Vagina (tissue), 2 donors: ENCODE measurements at regions not wholly inside any gene's neighbourhood (a gene's known extent, or its start where the extent isn't known, plus 50 kb on each side); places are given as distances from the start of the nearest gene placed in this dataset.
A peak's percentile ranks its signal among the peaks of the same experiment; 100 is the strongest.

Experiments
- DNase-seq, 2 donors: peaks; one replicate each; pipeline ENCODE4 v3.0.0-alpha.2; 2017; ENCODE audit errors: extremely low spot score in 2 of 2
- H3K27ac ChIP-seq: fragments of 200-600 bp; sonication (generic); one replicate; pipeline ENCODE4 v1.5.1; 2019
- H3K27me3 ChIP-seq: fragments of 200-600 bp; sonication (generic); one replicate; pipeline ENCODE4 v1.5.1; 2019
- H3K36me3 ChIP-seq, 2 donors: fragments of 200-600 bp; sonication (generic); one replicate each; pipeline ENCODE4 v1.5.1; 2017 to 2019
- H3K4me1 ChIP-seq: fragments of 200-600 bp; sonication (generic); one replicate; pipeline ENCODE4 v1.5.1; 2019
- H3K4me3 ChIP-seq, 2 donors: fragments of 200-600 bp; sonication (generic); 1 replicate in 1 of 2; 2 replicates in 1 of 2; pipeline ENCODE4 v1.5.1; 2016 to 2019
- H3K9me3 ChIP-seq: fragments of 200-600 bp; sonication (generic); one replicate; pipeline ENCODE4 v1.5.1; 2019
- CTCF ChIP-seq, 3 experiments: fragments of 450-650 bp in 2 of 3; fragments of 200-600 bp in 1 of 3; sonication (generic) in 1 of 3; IDR thresholded peaks; one replicate each; pipeline ENCODE4 v1.5.1; 2017 to 2019; ENCODE audit warnings: antibody characterized with exemption in 3 of 3, mild to moderate bottlenecking in 2 of 3, moderate library complexity in 2 of 3
- POLR2A ChIP-seq, 2 donors: fragments of 450-650 bp; IDR thresholded peaks; one replicate each; pipeline ENCODE4 v1.6.1; 2017; ENCODE audit warnings: antibody characterized with exemption in 2 of 2, mild to moderate bottlenecking in 2 of 2, moderate library complexity in 2 of 2
- POLR2AphosphoS5 ChIP-seq, 2 donors: sonication (generic); formaldehyde crosslinking; IDR thresholded peaks; one replicate each; pipeline ENCODE4 v1.9.0; 2017; ENCODE audit warnings: antibody characterized with exemption in 2 of 2, mild to moderate bottlenecking in 2 of 2, low read depth in 1 of 2; ENCODE audit not compliant: insufficient read depth in 1 of 2
- intact Hi-C: fragments of 100-400 bp; cut with DNase I; formaldehyde crosslinking; loops from one replicate; pipeline ENCODE4 v1.15.1; 2023

- Histone ChIP-seq H3K9me3 (no peaks in the 10 kb centered on the region), H3K36me3 (no peaks in the 10 kb centered on the region), H3K27me3 (no peaks in the 10 kb centered on the region), H3K4me1 (no peaks in the 10 kb centered on the region), H3K27ac (no peak overlapping the region), H3K4me3 (no peak overlapping the region)
- no peak for TF ChIP-seq POLR2A (IDR thresholded peaks at IDR 0.05)
- no peak for TF ChIP-seq POLR2AphosphoS5 (IDR thresholded peaks at IDR 0.05; ENCODE audit: insufficient read depth in 1 of 2, low read depth in 1 of 2)
- no peak for TF ChIP-seq CTCF (IDR thresholded peaks at IDR 0.05)
- intact Hi-C loops: no loop called here
- no peak for DNase-seq
These were observed 1279.5 kb upstream of the TENM4 start for GRCh38 chr11:80720295-80720694.

DNA sequence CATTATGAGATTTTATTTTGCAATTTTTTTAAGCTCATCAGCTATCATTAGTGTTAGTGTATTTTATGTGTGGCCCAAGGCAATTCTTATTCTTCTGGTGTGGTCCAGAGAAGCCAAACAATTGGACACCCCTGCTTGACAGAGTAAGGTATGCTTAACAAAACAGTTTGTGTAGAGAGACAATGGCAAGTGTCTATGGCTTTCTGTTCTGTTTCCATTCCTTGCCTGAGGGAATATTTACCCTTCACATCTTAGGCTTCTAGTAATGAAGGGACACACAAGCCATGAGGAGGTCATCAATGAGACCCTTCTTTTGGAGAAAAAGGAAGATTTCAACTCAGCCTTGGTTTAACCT, 1278.4 kb upstream of the TENM4 start:
- no peak for DNase-seq
- H3K27me3 ChIP-seq: no peaks in the 10 kb centered on the region
- H3K27ac ChIP-seq: no peak overlapping the region
- no peaks in the 10 kb centered on the region for H3K4me1 ChIP-seq
- no peaks in the 10 kb centered on the region for H3K36me3 ChIP-seq
- no peaks in the 10 kb centered on the region for H3K9me3 ChIP-seq
- no peak overlapping the region for H3K4me3 ChIP-seq
- TF ChIP-seq CTCF (IDR thresholded peaks at IDR 0.05): no peak
- TF ChIP-seq POLR2A (IDR thresholded peaks at IDR 0.05): no peak
- TF ChIP-seq POLR2AphosphoS5 (IDR thresholded peaks at IDR 0.05; ENCODE audit: insufficient read depth in 1 of 2, low read depth in 1 of 2): no peak
- intact Hi-C loops: no loop called here

DNA sequence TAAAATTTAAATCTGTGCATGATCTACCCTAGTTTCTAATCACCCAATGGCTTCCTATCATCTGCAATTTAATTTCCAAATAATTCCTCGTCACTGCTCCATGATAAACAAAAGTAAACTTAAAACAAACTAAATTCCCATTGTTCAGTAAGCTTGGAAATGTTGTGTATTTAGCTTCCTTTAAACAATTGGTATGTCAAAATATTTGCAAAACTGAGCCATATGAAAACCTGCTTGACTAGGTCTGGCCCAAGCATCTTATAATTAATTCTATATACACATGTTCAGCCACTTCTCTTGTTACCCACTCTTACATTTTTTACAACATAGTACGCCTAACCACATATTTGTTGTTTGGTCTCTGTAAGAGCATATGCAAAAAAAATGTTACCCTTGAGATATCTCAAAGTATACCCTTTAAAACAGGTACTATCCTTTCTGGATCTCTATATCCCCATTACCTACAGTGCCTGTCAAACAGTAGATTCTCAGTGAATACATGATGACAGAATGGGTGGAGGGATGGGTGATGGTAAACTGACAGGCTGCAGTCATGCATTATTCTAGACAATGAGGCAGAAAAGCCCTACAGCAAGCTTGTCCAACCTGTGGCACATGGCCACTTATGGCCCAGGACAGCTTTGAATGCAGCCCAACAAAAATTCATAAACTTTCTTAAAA, 1277.9 kb upstream of the TENM4 start:
- Histone ChIP-seq H3K27ac (no peak overlapping the region), H3K36me3 (no peaks in the 10 kb centered on the region), H3K27me3 (no peaks in the 10 kb centered on the region), H3K9me3 (no peaks in the 10 kb centered on the region), H3K4me1 (no peaks in the 10 kb centered on the region), H3K4me3 (no peak overlapping the region)
- TF ChIP-seq CTCF (IDR thresholded peaks at IDR 0.05) (no peak), POLR2AphosphoS5 (IDR thresholded peaks at IDR 0.05; ENCODE audit: insufficient read depth in 1 of 2, low read depth in 1 of 2) (no peak), POLR2A (IDR thresholded peaks at IDR 0.05) (no peak)
- DNase-seq: no peak
- intact Hi-C loops: no loop called here

- Histone ChIP-seq H3K36me3 (no peaks in the 10 kb centered on the region), H3K27me3 (no peaks in the 10 kb centered on the region), H3K4me3 (no peak overlapping the region), H3K4me1 (no peaks in the 10 kb centered on the region), H3K27ac (no peak overlapping the region), H3K9me3 (no peaks in the 10 kb centered on the region)
- intact Hi-C loops: no loop called here
- no peak for DNase-seq
- TF ChIP-seq POLR2A (IDR thresholded peaks at IDR 0.05): no peak
- TF ChIP-seq CTCF (IDR thresholded peaks at IDR 0.05): no peak
- TF ChIP-seq POLR2AphosphoS5 (IDR thresholded peaks at IDR 0.05; ENCODE audit: insufficient read depth in 1 of 2, low read depth in 1 of 2): no peak
These were observed 1261.4 kb upstream of the TENM4 start for GRCh38 chr11:80702264-80702663.

DNA sequence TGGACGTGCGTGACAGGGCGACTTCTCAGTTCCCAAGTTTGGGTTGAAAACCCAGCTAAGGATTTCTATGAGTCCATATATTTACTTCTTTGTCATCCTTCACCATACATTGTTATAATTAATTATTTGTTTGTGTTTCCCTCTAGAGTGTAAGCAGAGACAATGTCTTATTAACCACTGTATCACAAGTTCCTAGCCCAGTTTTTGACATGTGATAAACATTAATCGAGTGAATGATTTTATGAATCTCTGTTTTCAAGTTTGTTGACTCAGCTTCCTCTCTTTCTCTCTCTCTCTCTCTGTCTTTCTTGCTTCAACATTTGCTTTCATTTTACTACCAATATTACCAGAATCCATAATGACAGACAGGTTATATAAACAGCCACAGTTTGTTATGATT, 1259.6 kb upstream of the TENM4 start:
- peak overlapping the region; percentile 20 for H3K27ac ChIP-seq
- DNase-seq: no peak
- intact Hi-C loops: no loop called here
- TF ChIP-seq CTCF (IDR thresholded peaks at IDR 0.05): no peak
- TF ChIP-seq POLR2AphosphoS5 (IDR thresholded peaks at IDR 0.05; ENCODE audit: insufficient read depth in 1 of 2, low read depth in 1 of 2): no peak
- TF ChIP-seq POLR2A (IDR thresholded peaks at IDR 0.05): no peak
- no peaks in the 10 kb centered on the region for H3K9me3 ChIP-seq
- H3K4me1 ChIP-seq: no peaks in the 10 kb centered on the region
- no peaks in the 10 kb centered on the region for H3K36me3 ChIP-seq
- H3K4me3 ChIP-seq: no peak overlapping the region
- H3K27me3 ChIP-seq: no peaks in the 10 kb centered on the region
